ENCODE measurements at regions not wholly inside any gene's neighbourhood (a gene's known extent, or its start where the extent isn't known, plus 50 kb on each side); places are given as distances from the start of the nearest gene placed in this dataset.

DNA sequence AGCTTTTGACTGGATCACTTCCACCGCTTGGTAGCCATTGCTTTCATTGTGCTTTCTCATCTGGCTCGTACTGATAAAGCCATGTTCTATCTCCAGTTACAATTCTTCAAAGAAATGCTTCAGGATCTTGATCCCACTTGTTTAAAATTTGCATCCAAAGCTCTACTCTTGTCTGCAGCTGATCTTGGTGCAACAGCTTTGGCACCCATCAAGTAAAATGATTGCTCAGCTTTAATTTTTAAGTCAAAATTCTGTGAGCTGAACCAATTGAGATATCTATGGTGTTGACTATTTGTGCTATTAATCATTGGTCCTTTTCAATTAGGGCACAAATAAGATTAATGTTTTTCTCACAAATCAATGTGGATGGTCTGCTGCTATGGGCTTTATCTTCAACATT lies 54.8 kb upstream of the DUSP10 start:
- no peak for DNase-seq

DNA sequence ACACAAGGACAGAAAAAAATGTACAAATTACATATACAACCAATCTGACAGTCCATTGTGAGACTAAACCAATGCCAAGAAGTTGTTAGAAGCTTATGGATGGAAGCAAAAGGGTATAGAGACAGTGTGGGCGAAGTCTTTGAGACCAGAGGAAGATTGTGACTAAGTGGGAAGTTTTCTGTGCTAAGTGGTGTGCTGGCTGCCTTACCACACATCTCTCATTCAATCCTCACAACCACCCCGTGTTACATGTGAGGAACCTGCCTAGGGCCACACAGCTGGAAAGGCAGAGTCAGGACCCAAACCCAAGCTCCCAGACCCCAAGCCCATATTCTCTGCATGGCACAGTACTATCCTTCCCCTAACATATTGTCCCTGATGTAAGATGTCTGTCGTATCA lies 53.5 kb upstream of the DUSP10 start:
- no peak for DNase-seq

DNA sequence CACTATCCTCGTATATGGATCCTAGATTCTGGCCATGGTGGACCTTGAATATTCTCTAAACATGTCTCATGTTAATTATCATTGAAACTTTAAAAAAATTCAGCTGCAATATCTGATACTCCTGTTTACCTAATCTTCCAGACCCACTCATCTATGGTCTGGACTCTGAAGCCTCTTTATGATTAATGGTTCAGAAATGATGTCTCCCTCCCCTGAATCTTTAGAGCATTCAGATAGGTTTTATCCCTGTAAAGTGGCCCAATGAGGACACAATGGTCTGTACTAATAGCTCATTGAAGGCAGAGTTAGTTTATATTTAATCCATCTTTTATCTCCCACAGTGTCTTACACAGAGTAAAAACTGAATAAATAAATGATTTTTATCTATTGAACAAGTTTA lies 53.0 kb upstream of the DUSP10 start:
- no peak for DNase-seq

DNA sequence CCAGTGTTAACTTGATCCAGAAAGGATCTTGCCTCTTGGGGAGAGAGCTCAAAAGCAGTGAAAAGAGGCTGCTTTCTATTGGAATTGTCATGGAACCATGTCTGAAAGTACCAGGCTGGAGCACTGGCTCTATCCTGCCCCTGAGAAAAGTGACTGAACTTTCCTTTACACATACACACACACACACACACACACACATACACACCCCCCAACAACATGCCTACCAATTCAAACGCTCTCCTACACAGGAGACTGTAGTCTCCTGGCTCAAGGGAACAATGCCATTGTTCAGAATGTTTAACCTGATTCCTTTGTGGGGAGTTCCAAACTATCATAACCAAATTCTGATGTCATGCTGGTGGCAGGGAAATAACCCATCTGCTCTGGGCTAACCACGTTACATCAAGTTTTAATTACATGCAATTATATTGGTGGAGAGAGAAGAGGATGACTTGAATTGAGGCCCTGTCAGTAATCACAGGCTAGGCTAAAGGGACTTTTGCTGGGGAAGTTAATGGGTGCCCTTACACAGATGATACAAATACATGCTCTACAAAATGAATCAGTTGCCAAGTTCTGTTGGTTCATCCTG lies 52.3 kb upstream of the DUSP10 start:
- no peak for DNase-seq

DNA sequence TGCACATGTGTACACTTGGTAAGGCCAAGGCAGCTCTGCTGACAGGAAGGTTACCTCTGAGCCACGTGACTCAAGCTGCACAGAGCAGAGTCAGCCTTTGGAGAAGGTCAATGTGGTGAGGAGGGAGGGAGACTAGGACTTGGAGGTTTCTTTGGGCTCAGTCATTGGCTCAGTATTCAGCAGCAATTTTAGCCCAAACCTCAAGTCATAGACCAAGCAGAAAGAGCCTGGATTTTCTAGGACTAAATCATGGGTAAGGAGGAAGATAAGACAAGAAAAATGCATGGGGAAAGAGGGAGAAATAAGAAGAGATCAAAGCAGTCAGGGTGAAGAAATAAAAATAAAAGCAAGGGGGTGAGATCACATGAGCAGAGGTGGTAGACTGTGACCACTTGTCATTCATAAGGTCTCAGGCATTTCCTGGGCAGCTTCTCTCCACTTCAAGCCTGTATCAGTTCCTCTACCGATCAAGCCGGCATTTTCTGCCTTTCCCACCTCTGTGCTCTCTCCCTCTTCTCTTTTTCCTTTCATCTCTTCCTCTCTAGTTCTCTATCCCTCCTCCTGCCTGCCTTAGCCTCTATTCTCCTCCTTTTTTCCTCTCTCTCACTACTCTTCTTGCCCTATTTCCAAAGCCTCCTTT lies 51.7 kb upstream of the DUSP10 start:
- DNase-seq, result no peak

DNA sequence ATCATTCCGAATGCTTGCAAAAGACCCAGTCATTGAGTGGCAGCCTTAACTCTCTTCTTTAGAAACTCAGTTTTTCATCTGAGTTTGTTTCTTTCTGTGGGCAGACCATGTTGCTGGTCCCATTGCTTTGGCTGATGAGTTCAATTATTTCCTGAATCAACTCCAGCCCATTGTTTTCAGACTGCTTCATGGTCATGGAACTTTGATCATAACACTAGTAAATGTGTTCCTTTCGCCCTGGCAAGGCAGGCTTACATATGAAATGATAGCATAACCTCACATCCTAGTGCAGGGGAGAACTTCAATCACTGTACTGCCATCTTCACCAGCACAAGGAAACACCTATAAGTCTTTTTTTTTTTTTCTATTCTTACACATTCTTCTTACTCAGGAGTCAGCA lies 50.0 kb upstream of the DUSP10 start:
- DNase-seq, result no peak
